Activated T-cell treated with anti-CD3 and anti-CD28 coated beads for 4 hours (primary cell): ENCODE measurements at regions not wholly inside any gene's neighbourhood (a gene's known extent, or its start where the extent isn't known, plus 50 kb on each side); places are given as distances from the start of the nearest gene placed in this dataset.
"Not testable (repeated sequence)": the region's sequence is repeated elsewhere in the genome, so short reads cannot be mapped to it uniquely, and the experiment has no call there.

Source experiments
- DNase-seq: peaks from one replicate; pipeline ENCODE4 v3.0.0-alpha.2; 2020

GRCh38 chr18:62629031-62629430, 86.3 kb upstream of the PHLPP1 start:
- no peak for DNase-seq

- DNase-seq, result no peak
Observed at GRCh38 chr18:62631173-62631572, 84.2 kb upstream of the PHLPP1 start.

GRCh38 chr18:62632788-62633455, 82.4 kb upstream of the PHLPP1 start:
- DNase-seq, result no peak

- no peak for DNase-seq
Observed at GRCh38 chr18:62634458-62634857, 80.9 kb upstream of the PHLPP1 start.

GRCh38 chr18:62634979-62635630, 80.2 kb upstream of the PHLPP1 start:
- no peak for DNase-seq

GRCh38 chr18:62637403-62637802, 77.9 kb upstream of the PHLPP1 start:
- no peak for DNase-seq

- DNase-seq, result peak; percentile 25
Observed at GRCh38 chr18:62637807-62638687, 77.3 kb upstream of the PHLPP1 start.

GRCh38 chr18:62643181-62643580, 72.2 kb upstream of the PHLPP1 start:
- DNase-seq, result no peak

- no peak for DNase-seq
Observed at GRCh38 chr18:62644773-62645172, 70.6 kb upstream of the PHLPP1 start.

GRCh38 chr18:62647179-62647578, 68.2 kb upstream of the PHLPP1 start:
- no peak for DNase-seq

- no peak for DNase-seq
Observed at GRCh38 chr18:62648045-62648678, 67.2 kb upstream of the PHLPP1 start.

- DNase-seq, result no peak
Observed at GRCh38 chr18:62651276-62652056, 63.9 kb upstream of the PHLPP1 start.

GRCh38 chr18:62652057-62652629, 63.2 kb upstream of the PHLPP1 start:
- not testable (repeated sequence) for DNase-seq

GRCh38 chr18:62655520-62656219, 59.7 kb upstream of the PHLPP1 start:
- no peak for DNase-seq

- DNase-seq, result no peak
Observed at GRCh38 chr18:62658028-62658427, 57.3 kb upstream of the PHLPP1 start.

- no peak for DNase-seq
Observed at GRCh38 chr18:62659698-62660097, 55.6 kb upstream of the PHLPP1 start.

- no peak for DNase-seq
Observed at GRCh38 chr18:62660691-62661090, 54.6 kb upstream of the PHLPP1 start.

- no peak for DNase-seq
Observed at GRCh38 chr18:62663731-62664336, 51.5 kb upstream of the PHLPP1 start.

- no peak for DNase-seq
Observed at GRCh38 chr18:62664414-62664813, 50.9 kb upstream of the PHLPP1 start.

- no peak for DNase-seq
Observed at GRCh38 chr18:62665188-62665587, 50.2 kb upstream of the PHLPP1 start.
